H1 (cell line): ENCODE measurements at regions not wholly inside any gene's neighbourhood (a gene's known extent, or its start where the extent isn't known, plus 50 kb on each side); places are given as distances from the start of the nearest gene placed in this dataset.

Experiments
- CTCF ChIA-PET: fragments of 300-600 bp; sonication (Branson Sonifier 250); formaldehyde crosslinking; loops from one replicate; lab custom pipeline; 2021; ENCODE audit not compliant: partially characterized antibody; lab: Charles Lee
- POLR2A ChIA-PET: fragments of 300-600 bp; sonication (Branson Sonifier 250); formaldehyde crosslinking; loops from one replicate; lab custom pipeline; 2021; ENCODE audit warnings: inconsistent platforms; ENCODE audit not compliant: partially characterized antibody; lab: Charles Lee
- DNase-seq, 2 experiments: peaks; one replicate each; pipeline versions ENCODE4 v3.0.0 to v3.0.0-alpha.2; 2010 to 2022; ENCODE audit warnings: low spot score in 2 of 2, low read depth in 1 of 2, mixed read lengths in 1 of 2
- FAIRE-seq: peaks from 2 replicates; lab custom pipeline; 2011; peaks lifted over from hg19 to GRCh38; lab: Jason Lieb, UNC
- H2AFZ ChIP-seq: 2 replicates; pipeline ENCODE4 v1.8.1; 2012; ENCODE audit warnings: low read length, inconsistent platforms
- H2AK5ac ChIP-seq: 2 replicates; pipeline ENCODE4 v1.6.1; 2013; ENCODE audit warnings: low read depth, low read length
- H2BK120ac ChIP-seq: replicated peaks from 2 replicates; pipeline ENCODE3; 2013; ENCODE audit warnings: low read depth, low read length, inconsistent platforms
- H2BK12ac ChIP-seq: 2 replicates; pipeline ENCODE4 v1.6.1; 2013; ENCODE audit warnings: low read depth, low read length
- H2BK15ac ChIP-seq: 2 replicates; pipeline ENCODE4 v1.6.1; 2013; ENCODE audit warnings: low read length
- H2BK20ac ChIP-seq: 2 replicates; pipeline ENCODE4 v1.6.1; 2013; ENCODE audit warnings: low read length
- H2BK5ac ChIP-seq: 2 replicates; pipeline ENCODE4 v1.6.1; 2013; ENCODE audit warnings: low read depth, low read length
- H3K14ac ChIP-seq: 2 replicates; pipeline ENCODE4 v1.6.1; 2013; ENCODE audit warnings: inconsistent platforms; ENCODE audit not compliant: insufficient read length
- H3K18ac ChIP-seq: 2 replicates; pipeline ENCODE4 v1.6.1; 2013; ENCODE audit warnings: low read length; ENCODE audit errors: extremely low read depth
- H3K23ac ChIP-seq: 2 replicates; pipeline ENCODE4 v1.6.1; 2013; ENCODE audit warnings: inconsistent platforms; ENCODE audit not compliant: insufficient read length
- H3K23me2 ChIP-seq: 2 replicates; pipeline ENCODE4 v1.6.1; 2013; ENCODE audit warnings: low read depth, low read length
- H3K27ac ChIP-seq: 2 replicates; pipeline ENCODE4 v1.6.1; 2011; ENCODE audit warnings: low read depth, low read length, inconsistent platforms
- H3K27me3 ChIP-seq, 4 experiments: replicated peaks in 1 of 4; 1 replicate in 1 of 4; 2 replicates in 3 of 4; pipeline versions ENCODE4 v1.6.1 to v1.8.1; 2011 to 2013; ENCODE audit warnings: low read length in 3 of 4, mild to moderate bottlenecking in 3 of 4, inconsistent platforms in 2 of 4, mixed read lengths in 2 of 4, moderate library complexity in 1 of 4; ENCODE audit not compliant: control insufficient read depth in 3 of 4, insufficient read depth in 3 of 4; ENCODE audit errors: extremely low read depth in 1 of 4
- H3K36me3 ChIP-seq, 4 experiments: 2 replicates each; pipeline versions ENCODE4 v1.6.1 to v1.8.1; 2011 to 2013; ENCODE audit warnings: mild to moderate bottlenecking in 4 of 4, low read length in 3 of 4, moderate library complexity in 2 of 4, control low read depth in 1 of 4, inconsistent platforms in 1 of 4; ENCODE audit not compliant: insufficient read depth in 4 of 4, control insufficient read depth in 2 of 4
- H3K4ac ChIP-seq: replicated peaks from 2 replicates; pipeline ENCODE3; 2013; ENCODE audit warnings: low read length, low read depth, mixed read lengths, inconsistent platforms; ENCODE audit not compliant: insufficient read length
- H3K4me1 ChIP-seq, 4 experiments: replicated peaks in 1 of 4; 1 replicate in 1 of 4; 2 replicates in 3 of 4; pipeline versions ENCODE4 v1.6.1 to v1.8.1; 2011 to 2013; ENCODE audit warnings: low read length in 3 of 4, inconsistent platforms in 2 of 4, mixed read lengths in 1 of 4; ENCODE audit not compliant: insufficient read depth in 4 of 4, control insufficient read depth in 3 of 4
- H3K4me2 ChIP-seq, 2 experiments: 2 replicates each; pipeline versions ENCODE4 v1.6.1 to v1.8.1; 2011 to 2013; ENCODE audit warnings: low read depth in 2 of 2, low read length in 2 of 2, control low read depth in 1 of 2, inconsistent platforms in 1 of 2, mild to moderate bottlenecking in 1 of 2; ENCODE audit not compliant: insufficient read depth in 1 of 2
- H3K4me3 ChIP-seq, 4 experiments: fragments of 200-600, 300-600 bp in 1 of 4; sonication (generic), shearing (Covaris generic), sonication (Bioruptor Twin) in 1 of 4; 2 replicates each; pipeline versions ENCODE4 v1.5.1 to v1.8.1; 2011 to 2016; ENCODE audit warnings: low read length in 4 of 4, low read depth in 3 of 4, control low read depth in 2 of 4, inconsistent platforms in 2 of 4, mild to moderate bottlenecking in 2 of 4, mixed read lengths in 1 of 4, moderate library complexity in 1 of 4; ENCODE audit not compliant: insufficient read depth in 2 of 4; ENCODE audit errors: extremely low read depth in 1 of 4
- H3K56ac ChIP-seq: replicated peaks from 2 replicates; pipeline ENCODE3; 2013; ENCODE audit warnings: low read depth, mild to moderate bottlenecking, mixed read lengths, low read length, inconsistent platforms; ENCODE audit not compliant: insufficient read length
- H3K79me1 ChIP-seq: 2 replicates; pipeline ENCODE4 v1.6.1; 2013; ENCODE audit warnings: low read depth, low read length, control low read depth
- H3K79me2 ChIP-seq, 2 experiments: 2 replicates each; pipeline versions ENCODE4 v1.6.1 to v1.8.1; 2012 to 2013; ENCODE audit warnings: low read length in 2 of 2, mild to moderate bottlenecking in 2 of 2, inconsistent platforms in 1 of 2; ENCODE audit not compliant: insufficient read depth in 2 of 2, control insufficient read depth in 1 of 2
- H3K9ac ChIP-seq, 4 experiments: replicated peaks in 1 of 4; 1 replicate in 1 of 4; 2 replicates in 3 of 4; pipeline versions ENCODE4 v1.6.1 to v1.8.1; 2011 to 2013; ENCODE audit warnings: low read depth in 3 of 4, low read length in 3 of 4, control low read depth in 2 of 4, mild to moderate bottlenecking in 2 of 4, moderate library complexity in 2 of 4, inconsistent platforms in 1 of 4; ENCODE audit errors: extremely low read depth in 1 of 4
- H3K9me3 ChIP-seq, 2 experiments: 2 replicates each; pipeline versions ENCODE4 v1.6.1 to v1.8.1; 2012 to 2013; ENCODE audit warnings: mild to moderate bottlenecking in 2 of 2, moderate library complexity in 2 of 2, control low read depth in 1 of 2, inconsistent platforms in 1 of 2, low read depth in 1 of 2, low read length in 1 of 2, mixed read lengths in 1 of 2; ENCODE audit not compliant: insufficient read depth in 2 of 2
- H4K20me1 ChIP-seq, 2 experiments: replicated peaks in 1 of 2; 2 replicates each; pipeline versions ENCODE3 to v1.8.1; 2011 to 2013; ENCODE audit warnings: inconsistent platforms in 2 of 2, low read length in 2 of 2, mild to moderate bottlenecking in 1 of 2; ENCODE audit not compliant: insufficient read depth in 2 of 2, control insufficient read depth in 1 of 2
- H4K5ac ChIP-seq: 2 replicates; pipeline ENCODE4 v1.6.1; 2013; ENCODE audit warnings: low read length, low read depth, mixed read lengths, inconsistent platforms; ENCODE audit not compliant: insufficient read length
- H4K8ac ChIP-seq: 2 replicates; pipeline ENCODE4 v1.8.0; 2013; ENCODE audit warnings: mild to moderate bottlenecking, moderate library complexity, low read length, inconsistent platforms; ENCODE audit not compliant: insufficient read depth; ENCODE audit errors: extremely low read depth
- H4K91ac ChIP-seq: replicated peaks from 2 replicates; pipeline ENCODE3; 2013; ENCODE audit warnings: low read length, mixed read lengths, inconsistent platforms; ENCODE audit not compliant: insufficient read length
- BACH1 ChIP-seq: IDR thresholded peaks from 2 replicates; pipeline ENCODE4 v1.6.1; 2012; ENCODE audit warnings: low read length, improper control_type of control experiment
- GTF2F1 ChIP-seq: IDR thresholded peaks from 2 replicates; pipeline ENCODE4 v1.6.1; 2012; ENCODE audit warnings: low read depth, low read length, improper control_type of control experiment, borderline replicate concordance
- SIN3A ChIP-seq, 2 experiments: IDR thresholded peaks in 1 of 2; conservative IDR thresholded peaks in 1 of 2; 2 replicates each; pipeline ENCODE4 v1.6.1; 2011 to 2012; ENCODE audit warnings: low read length in 2 of 2, improper control_type of control experiment in 1 of 2, low read depth in 1 of 2, mild to moderate bottlenecking in 1 of 2
- WGBS, 2 experiments: shearing (Covaris generic) in 1 of 2; methylation state at CpG; one replicate each; pipeline versions ENCODE4 v1.1.6 to v1.1.7; 2013 to 2015; ENCODE audit warnings: low lambda C conversion rate in 2 of 2, mixed read lengths in 2 of 2, inconsistent platforms in 1 of 2, low coverage in 1 of 2, missing lambda C conversion rate in 1 of 2; ENCODE audit not compliant: insufficient replicate concordance in 2 of 2, insufficient coverage in 1 of 2, insufficient read length in 1 of 2; ENCODE audit errors: extremely low coverage in 1 of 2, missing lambda C conversion rate in 1 of 2; 5-methylcytosine and 5-hydroxymethylcytosine counted together

- FAIRE-seq: no peak
- ChIA-PET POLR2A (no interaction called here), CTCF (interaction anchor here (0.6 to 1.1 kb wide), 3 partner anchors 127 to 1091 kb away, joined by 3 read pairs; no protein-coding TSS in a partner anchor)
- 0 out of 2 replicates have a peak, but pooled peaks have one; percentile 9 for TF ChIP-seq BACH1
- TF ChIP-seq SIN3A (conservative IDR thresholded peaks at IDR 0.05 in 1 of 2, IDR thresholded peaks at IDR 0.05 in 1 of 2; ENCODE audit: low read depth in 1 of 2, low read length in 2 of 2): no peak
- no peak for TF ChIP-seq GTF2F1
- no peak overlapping the region for H3K9ac ChIP-seq
- peaks cover 6 to 7% of the 10 kb centered on the region in 2 experiments; a peak in 2 of 4 replicates for H3K9me3 ChIP-seq
- no peak overlapping the region for H3K4ac ChIP-seq
- H3K27me3 ChIP-seq: no peaks in the 10 kb centered on the region
- no peak overlapping the region for H2BK5ac ChIP-seq
- H3K4me2 ChIP-seq: no peak overlapping the region
- H4K20me1 ChIP-seq: no peaks in the 10 kb centered on the region
- 0 out of 2 replicates have a peak overlapping the region, but pooled peaks have one; percentile 38 for H2AFZ ChIP-seq
- H2BK15ac ChIP-seq: no peak overlapping the region
- H3K18ac ChIP-seq: no peak overlapping the region
- no peak overlapping the region for H2BK12ac ChIP-seq
- H3K36me3 ChIP-seq: peaks cover 0 to 5% (median 0%) of the 10 kb centered on the region in 4 experiments; a peak in 2 of 8 replicates
- H3K4me1 ChIP-seq: no peaks in the 10 kb centered on the region
- no peak overlapping the region for H4K8ac ChIP-seq
- H3K79me1 ChIP-seq: no peaks in the 10 kb centered on the region
- no peak overlapping the region for H2BK120ac ChIP-seq
- H3K14ac ChIP-seq: no peak overlapping the region
- no peak overlapping the region for H4K91ac ChIP-seq
- H3K23ac ChIP-seq: no peak overlapping the region
- H3K79me2 ChIP-seq: no peaks in the 10 kb centered on the region
- no peak overlapping the region for H2AK5ac ChIP-seq
- no peak for DNase-seq
- no peak overlapping the region for H3K56ac ChIP-seq
- WGBS, 2 experiments: 91% methylated on average over 6 of the region's 6 CpGs; no CpG with 5 or more reads in 1 of the 2 experiments
- no peak overlapping the region for H3K4me3 ChIP-seq
- H2BK20ac ChIP-seq: no peak overlapping the region
- no peak overlapping the region for H3K27ac ChIP-seq
- H4K5ac ChIP-seq: no peak overlapping the region
- H3K23me2 ChIP-seq: no peaks in the 10 kb centered on the region
Observed at GRCh38 chr2:150147889-150148683, 339.4 kb downstream of the RND3 start.
